Neural cell (in vitro differentiated cells): ENCODE measurements at regions not wholly inside any gene's neighbourhood (a gene's known extent, or its start where the extent isn't known, plus 50 kb on each side); places are given as distances from the start of the nearest gene placed in this dataset.

ENCODE experiments used
- H2AFZ ChIP-seq: fragments of 200-600, 300-800 bp; sonication (generic), shearing (Covaris generic); 2 replicates; pipeline ENCODE4 v1.6.0; 2014; ENCODE audit warnings: low read depth, mild to moderate bottlenecking, antibody characterized with exemption, low read length, moderate library complexity
- H3F3A ChIP-seq: fragments of 200-600 bp; shearing (Covaris generic); 2 replicates; pipeline ENCODE4 v1.6.1; 2016; ENCODE audit warnings: mild to moderate bottlenecking, moderate library complexity, mixed read lengths, antibody characterized with exemption, low read length; ENCODE audit not compliant: insufficient read depth, poor library complexity, severe bottlenecking
- H3K27ac ChIP-seq: fragments of 200-600, 300-800 bp; sonication (generic), shearing (Covaris generic); 2 replicates; pipeline ENCODE4 v1.5.1; 2014; ENCODE audit warnings: mild to moderate bottlenecking, low read length, moderate library complexity
- H3K27me3 ChIP-seq: fragments of 300-800, 200-600 bp; sonication (generic), shearing (Covaris generic); 2 replicates; pipeline ENCODE4 v1.6.0; 2014; ENCODE audit warnings: mild to moderate bottlenecking, low read depth, low read length, moderate library complexity; ENCODE audit not compliant: insufficient read depth
- H3K36me3 ChIP-seq: fragments of 300-800, 200-600 bp; sonication (generic), shearing (Covaris generic); 2 replicates; pipeline ENCODE4 v1.5.1; 2014; ENCODE audit warnings: mild to moderate bottlenecking, antibody characterized with exemption, low read length, moderate library complexity; ENCODE audit not compliant: insufficient read depth
- H3K4me2 ChIP-seq: fragments of 300-800, 200-600 bp; sonication (generic), shearing (Covaris generic); 2 replicates; pipeline ENCODE4 v1.6.0; 2014; ENCODE audit warnings: mild to moderate bottlenecking, low read length
- H3K4me3 ChIP-seq: fragments of 300-800, 200-600 bp; sonication (generic), shearing (Covaris generic); 2 replicates; pipeline ENCODE4 v1.5.1; 2014; ENCODE audit warnings: mild to moderate bottlenecking, low read length, moderate library complexity
- H3K79me2 ChIP-seq: fragments of 200-600 bp; shearing (Covaris generic); replicated peaks from 2 replicates; pipeline ENCODE4 v1.6.0; 2014; ENCODE audit warnings: mild to moderate bottlenecking, low read length, moderate library complexity; ENCODE audit not compliant: insufficient read depth
- H3K9ac ChIP-seq: fragments of 300-800, 200-600 bp; sonication (generic), shearing (Covaris generic); 2 replicates; pipeline ENCODE4 v1.6.1; 2016; ENCODE audit warnings: mild to moderate bottlenecking, low read length, mixed read lengths
- H3K9me2 ChIP-seq: fragments of 200-600 bp; shearing (Covaris generic); 2 replicates; pipeline ENCODE4 v1.6.1; 2016; ENCODE audit warnings: mild to moderate bottlenecking, low read length, mixed read lengths; ENCODE audit not compliant: insufficient read depth
- H3K9me3 ChIP-seq: fragments of 200-600, 300-800 bp; sonication (generic), shearing (Covaris generic); 2 replicates; pipeline ENCODE4 v1.6.1; 2016; ENCODE audit warnings: mild to moderate bottlenecking, mixed run types, low read length, moderate library complexity, mixed read lengths
- H4K20me1 ChIP-seq: fragments of 200-600 bp; shearing (Covaris generic); 2 replicates; pipeline ENCODE4 v1.6.1; 2016; ENCODE audit warnings: mild to moderate bottlenecking, mixed run types; ENCODE audit not compliant: insufficient read depth
- CTCF ChIP-seq: fragments of 450-650 bp; IDR thresholded peaks from 2 replicates; pipeline ENCODE4 v1.5.1; 2014; ENCODE audit warnings: antibody characterized with exemption, mild to moderate bottlenecking, moderate library complexity; ENCODE audit not compliant: poor library complexity, severe bottlenecking
- EP300 ChIP-seq: fragments of 450-650 bp; conservative IDR thresholded peaks from 2 replicates; pipeline ENCODE4 v1.6.1; 2014; ENCODE audit warnings: antibody characterized with exemption, mild to moderate bottlenecking, moderate library complexity; ENCODE audit not compliant: poor library complexity, severe bottlenecking
- EZH2 ChIP-seq: fragments of 200-600, 300-800 bp; shearing (Covaris generic), sonication (generic); IDR thresholded peaks from 2 replicates; pipeline ENCODE4 v1.6.1; 2014; ENCODE audit warnings: antibody characterized with exemption, low read length, borderline replicate concordance, mild to moderate bottlenecking; ENCODE audit not compliant: insufficient read depth, poor library complexity, severe bottlenecking
- MXI1 ChIP-seq: fragments of 450-650 bp; conservative IDR thresholded peaks from 2 replicates; pipeline ENCODE4 v1.6.1; 2014; ENCODE audit warnings: antibody characterized with exemption, mild to moderate bottlenecking; ENCODE audit not compliant: poor library complexity, severe bottlenecking
- POLR2AphosphoS5 ChIP-seq: IDR thresholded peaks from 2 replicates; pipeline ENCODE4 v1.6.1; 2012
- RAD21 ChIP-seq: fragments of 450-650 bp; conservative IDR thresholded peaks from 2 replicates; pipeline ENCODE4 v1.6.1; 2014; ENCODE audit warnings: antibody characterized with exemption, mild to moderate bottlenecking, moderate library complexity
- REST ChIP-seq: IDR thresholded peaks from 2 replicates; pipeline ENCODE4 v1.6.1; 2012; ENCODE audit warnings: borderline replicate concordance
- SMC3 ChIP-seq: fragments of 450-650 bp; conservative IDR thresholded peaks from 2 replicates; pipeline ENCODE4 v1.6.1; 2014; ENCODE audit warnings: antibody characterized with exemption, mild to moderate bottlenecking, moderate library complexity; ENCODE audit not compliant: poor library complexity
- TAF1 ChIP-seq: IDR thresholded peaks from 2 replicates; pipeline ENCODE4 v1.6.1; 2012; ENCODE audit warnings: low read depth

- Histone ChIP-seq H4K20me1 (no peaks in the 10 kb centered on the region), H3F3A (no peaks in the 10 kb centered on the region), H3K36me3 (no peaks in the 10 kb centered on the region), H3K79me2 (no peaks in the 10 kb centered on the region), H3K9me2 (no peaks in the 10 kb centered on the region), H3K4me2 (no peak overlapping the region), H3K9me3 (no peaks in the 10 kb centered on the region), H2AFZ (no peak overlapping the region), H3K27ac (no peak overlapping the region), H3K9ac (no peak overlapping the region), H3K4me3 (no peak overlapping the region), H3K27me3 (no peaks in the 10 kb centered on the region)
- TF ChIP-seq RAD21 (no peak), EP300 (no peak), MXI1 (no peak), SMC3 (no peak), EZH2 (no peak), POLR2AphosphoS5 (no peak), TAF1 (no peak), CTCF (no peak), REST (no peak)
Measured at GRCh38 chr2:238668426-238668825, 179.5 kb upstream of the TWIST2 start.

- H3K27me3 ChIP-seq = no peaks in the 10 kb centered on the region
- H3K36me3 ChIP-seq = no peaks in the 10 kb centered on the region
- TF ChIP-seq MXI1 (no peak), CTCF (no peak), REST (no peak), POLR2AphosphoS5 (no peak), EP300 (no peak), TAF1 (no peak), RAD21 (no peak), EZH2 (no peak), SMC3 (no peak)
- H2AFZ ChIP-seq = no peak overlapping the region
- no peaks in the 10 kb centered on the region for H3K9me2 ChIP-seq
- H4K20me1 ChIP-seq = no peaks in the 10 kb centered on the region
- H3K79me2 ChIP-seq = no peaks in the 10 kb centered on the region
- H3K4me3 ChIP-seq = no peak overlapping the region
- no peaks in the 10 kb centered on the region for H3F3A ChIP-seq
- H3K4me2 ChIP-seq = no peak overlapping the region
- H3K27ac ChIP-seq = no peak overlapping the region
- H3K9me3 ChIP-seq = no peaks in the 10 kb centered on the region
- H3K9ac ChIP-seq = no peak overlapping the region
Measured at GRCh38 chr2:238669046-238669445, 178.8 kb upstream of the TWIST2 start.
